HT-29 (cell line): ENCODE measurements at regions not wholly inside any gene's neighbourhood (a gene's known extent, or its start where the extent isn't known, plus 50 kb on each side); places are given as distances from the start of the nearest gene placed in this dataset. TPM values are rescaled to one million over a fixed set of nuclear protein-coding genes. Genes with fewer than 3 reads are reported as not detected.
"Not testable (repeated sequence)": the region's sequence is repeated elsewhere in the genome, so short reads cannot be mapped to it uniquely, and the experiment has no call there.

ENCODE experiments used
- DNase-seq: peaks from one replicate; pipeline ENCODE4 v3.0.0-alpha.2; 2015; ENCODE audit warnings: low spot score
- small RNA-seq: library from RNA; depleted of rRNA; stranded (forward); fragments of <200 nt; gene quantifications from one replicate; pipeline ENCODE3, GENCODE V24; 2014

DNA sequence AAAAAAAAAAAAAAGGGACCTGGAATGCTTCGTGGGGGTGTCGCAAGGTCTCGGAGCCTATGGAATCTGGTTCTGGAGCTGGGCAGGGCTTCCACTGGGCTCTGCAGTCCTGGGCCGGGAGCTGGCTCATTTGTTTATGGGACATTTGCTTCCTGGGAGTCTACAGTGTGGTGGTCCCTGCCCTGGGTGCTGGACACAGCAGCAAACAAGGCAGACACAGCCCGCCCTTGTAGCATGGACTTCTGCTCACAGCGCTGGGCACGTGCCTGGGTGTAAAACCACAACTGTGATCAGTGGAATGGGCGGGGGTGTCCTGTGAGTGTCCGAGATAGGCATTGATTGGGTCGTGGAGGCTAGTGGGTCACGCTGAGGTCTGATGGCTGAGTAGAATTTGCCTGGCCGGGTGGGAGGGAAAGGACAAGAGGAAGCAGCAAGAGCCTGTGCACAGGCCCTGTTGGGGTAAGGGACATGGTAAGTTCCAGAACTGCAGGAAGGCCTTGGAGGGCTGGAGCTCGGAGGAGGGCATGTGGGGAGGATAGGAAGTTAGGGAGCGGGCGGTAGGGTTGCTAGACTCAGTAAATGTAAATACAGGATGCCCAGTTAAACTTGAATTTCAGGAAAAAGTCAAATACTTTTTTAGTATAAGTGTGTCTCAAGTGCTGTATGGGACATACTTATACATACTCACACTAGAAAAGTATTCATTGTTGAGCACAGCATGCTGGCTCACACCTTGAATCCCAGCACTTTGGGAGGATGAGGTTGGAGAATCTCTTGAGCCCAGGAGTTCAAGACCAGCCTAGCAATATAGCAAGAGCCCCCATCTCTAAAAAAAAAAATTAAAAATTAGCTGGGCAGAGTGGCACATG is 61.3 kb upstream of the PMEPA1 start:
- DNase-seq, result no peak

DNA sequence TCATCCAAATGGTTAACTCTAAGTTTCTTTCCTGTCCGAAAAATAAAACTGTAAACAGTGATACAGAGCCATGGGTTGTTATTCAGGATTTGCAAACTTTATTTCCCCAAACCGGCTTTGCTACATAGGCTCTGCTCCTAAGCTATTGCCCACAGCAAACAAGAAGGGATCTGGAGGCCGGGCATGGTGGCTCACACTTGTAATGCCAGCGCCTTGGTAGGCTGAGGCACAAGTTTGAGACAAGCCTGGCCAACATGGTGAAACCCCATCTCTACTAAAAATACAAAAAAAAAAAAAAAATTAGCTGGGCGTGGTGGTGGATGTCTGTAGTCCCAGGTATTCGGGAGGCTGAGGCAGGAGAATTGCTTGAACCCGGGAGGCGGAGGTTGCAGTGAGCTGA is 60.6 kb upstream of the PMEPA1 start:
- not testable (repeated sequence) for DNase-seq

DNA sequence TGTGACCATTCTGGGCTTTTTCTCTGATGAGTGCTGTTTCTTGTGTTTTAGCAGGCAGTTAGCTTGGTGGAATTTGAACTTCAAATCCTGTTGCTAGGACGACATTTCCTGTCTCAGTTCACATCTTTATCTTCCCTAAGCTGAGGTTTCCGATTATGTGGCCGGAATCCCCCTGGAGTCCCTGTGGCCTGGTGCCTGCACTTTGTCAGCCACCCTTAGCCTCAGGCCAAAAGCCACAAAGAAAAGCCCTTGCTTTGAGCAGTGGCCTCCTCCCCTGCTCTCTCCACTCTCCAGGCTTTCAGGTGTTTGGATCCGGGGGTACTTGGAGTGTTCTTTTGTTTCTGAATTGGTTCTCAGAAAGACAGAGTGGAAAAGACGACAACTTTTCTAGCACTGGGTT is 59.9 kb upstream of the PMEPA1 start:
- no peak for DNase-seq

DNA sequence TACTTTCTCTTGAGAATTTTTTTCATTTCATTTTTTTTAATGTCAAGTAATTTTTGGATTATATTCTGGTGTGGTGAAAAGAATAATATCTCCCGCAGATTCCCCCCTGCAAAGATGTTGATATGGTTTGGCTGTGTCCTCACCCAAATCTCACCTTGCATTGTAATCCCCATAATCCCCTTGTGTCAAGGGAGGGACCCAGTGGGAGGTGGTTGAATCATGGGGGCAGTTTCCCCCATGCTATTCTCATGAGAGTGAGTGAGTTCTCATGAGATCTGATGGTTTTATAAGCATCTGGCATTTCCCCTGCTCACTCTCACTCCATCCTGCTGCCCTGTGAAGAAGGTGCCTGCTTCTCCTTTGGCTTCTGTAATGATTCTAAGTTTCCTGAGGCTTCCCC is 58.7 kb upstream of the PMEPA1 start:
- DNase-seq, result no peak

DNA sequence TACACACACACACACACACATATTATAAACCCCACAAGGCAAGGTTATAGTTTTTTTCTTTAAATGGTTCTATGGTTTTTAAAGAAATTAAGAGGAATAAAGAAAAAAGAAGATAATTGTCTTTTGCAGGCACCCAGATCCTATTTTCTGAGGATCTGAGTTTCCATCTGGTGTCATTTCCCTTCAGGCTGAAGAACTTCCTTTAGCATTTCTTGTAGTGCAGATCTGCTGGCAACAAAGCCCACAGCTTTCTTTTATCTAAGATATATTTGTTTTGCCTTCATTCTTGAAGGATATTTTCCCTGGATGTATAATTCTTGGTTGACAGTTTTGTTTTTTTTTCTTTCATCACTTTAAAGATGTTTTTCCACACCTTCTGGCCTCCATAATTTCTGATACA is 57.6 kb upstream of the PMEPA1 start:
- DNase-seq, result no peak

DNA sequence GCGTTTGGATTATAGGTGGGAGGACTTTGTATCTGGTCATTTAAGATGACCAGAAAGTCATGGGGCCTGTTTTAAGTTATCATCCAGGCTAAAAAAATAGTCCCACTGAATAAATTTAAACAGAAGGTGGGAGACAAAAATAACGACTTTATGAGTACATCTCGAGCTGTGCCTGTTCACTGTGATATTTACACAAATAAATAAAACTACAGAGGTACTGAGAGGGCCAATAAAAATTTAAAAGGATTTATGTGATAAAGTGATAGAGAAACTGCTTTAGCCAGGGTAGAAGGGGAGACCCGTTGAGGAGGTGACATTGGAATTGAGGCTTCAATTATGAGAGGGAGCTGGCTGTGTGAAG is 53.4 kb upstream of the PMEPA1 start:
- DNase-seq, result no peak

DNA sequence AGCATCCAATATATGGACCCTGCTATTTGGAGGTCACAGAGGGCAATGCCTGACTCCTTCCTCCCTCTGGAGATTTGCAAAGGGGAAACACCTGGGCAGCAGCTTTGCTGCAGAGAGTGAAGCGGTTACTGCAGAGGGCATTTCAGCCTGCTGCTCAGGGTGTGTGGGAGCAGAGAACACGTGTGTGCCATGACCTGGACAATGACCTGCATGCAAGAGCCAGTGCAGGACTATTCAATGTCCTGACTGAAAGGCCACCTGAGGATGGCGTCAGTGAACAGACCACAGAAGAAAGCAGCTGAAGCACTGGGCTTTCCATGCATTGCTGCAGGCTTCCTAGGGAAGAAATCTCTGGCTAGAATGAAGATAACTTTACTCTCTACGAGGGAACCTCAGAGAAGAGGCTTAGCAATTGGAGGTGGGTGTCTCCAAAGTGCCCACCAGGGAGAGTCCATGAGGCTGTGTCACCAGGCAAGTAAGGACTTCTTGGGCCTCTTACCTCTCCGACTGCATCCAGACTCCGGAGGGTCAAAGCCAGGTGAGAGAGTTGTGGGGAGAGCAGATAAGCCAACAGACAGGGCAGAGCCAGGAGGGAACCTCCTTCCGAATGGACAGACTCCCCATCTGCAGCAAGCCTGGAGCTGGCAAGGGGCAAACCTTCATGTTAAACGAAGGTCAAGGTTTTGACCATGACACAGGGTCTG is 52.9 kb upstream of the PMEPA1 start:
- no peak for DNase-seq

DNA sequence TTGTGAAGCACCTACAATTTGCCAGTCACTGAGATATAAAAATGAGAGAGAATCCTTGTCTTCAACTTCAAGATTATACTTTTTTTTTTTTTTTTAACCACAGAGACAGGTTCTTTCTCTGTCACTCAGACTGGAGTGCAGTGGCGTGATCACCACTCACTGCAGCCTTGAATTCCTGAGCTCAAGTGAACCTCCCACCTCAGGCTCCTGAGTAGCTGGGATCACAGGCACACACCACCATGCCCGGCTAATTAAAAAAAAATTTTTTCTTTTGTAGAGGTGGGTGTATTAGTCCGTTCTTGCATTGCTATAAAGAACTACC is 51.6 kb upstream of the PMEPA1 start:
- no peak for DNase-seq

DNA sequence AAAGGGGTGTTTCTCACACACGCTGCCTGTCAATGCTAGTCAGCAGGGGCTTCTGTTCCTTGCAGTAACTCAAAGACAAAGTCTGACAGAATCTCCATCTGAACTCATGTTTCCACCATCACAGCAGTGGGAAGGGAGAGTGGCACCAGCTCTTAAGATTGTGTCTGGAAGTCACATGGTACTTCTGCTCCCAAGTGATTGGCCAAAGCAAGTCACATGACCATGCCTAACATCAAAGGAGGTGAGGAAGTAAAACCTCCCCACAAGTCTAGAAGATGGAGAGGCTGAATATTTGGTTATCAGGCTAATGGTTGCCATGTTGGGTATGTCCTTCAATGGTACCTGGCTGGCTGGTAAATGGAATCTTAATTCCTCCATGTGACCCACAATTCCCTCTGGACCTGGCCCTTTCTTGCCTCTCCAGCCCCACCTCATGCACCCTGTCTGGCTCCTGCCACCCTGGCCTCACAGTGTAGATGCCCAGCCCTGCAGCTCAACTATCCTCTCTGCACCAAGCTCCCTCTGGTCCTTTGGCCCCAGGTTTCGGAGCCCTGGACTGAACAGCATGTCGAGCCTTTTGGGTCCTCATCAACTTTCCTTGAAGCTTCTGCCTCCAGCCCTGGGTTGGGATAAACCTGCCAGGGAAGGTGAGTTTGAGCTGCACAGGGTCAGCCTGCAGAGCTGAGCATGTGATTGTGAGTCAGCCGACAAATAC is 51.0 kb upstream of the PMEPA1 start:
- no peak for DNase-seq

DNA sequence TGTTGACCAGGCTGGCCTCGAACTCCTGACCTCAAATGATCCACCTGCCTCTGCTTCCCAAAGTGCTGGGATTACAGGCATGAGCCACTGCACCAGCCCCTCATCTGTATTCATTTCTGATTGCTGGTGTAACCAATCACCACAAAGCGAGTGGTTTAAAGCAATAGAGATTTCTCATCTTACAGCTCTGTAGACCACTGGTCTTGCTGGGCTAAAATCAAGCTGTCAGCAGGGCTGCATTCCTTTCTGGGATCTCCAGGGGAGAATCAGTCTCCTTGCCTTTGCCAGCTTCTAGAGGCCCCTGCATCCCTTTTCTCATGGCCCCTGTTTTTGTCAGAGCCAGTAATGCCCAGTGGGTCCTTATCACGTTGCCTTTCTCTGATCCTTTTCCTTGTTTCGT is 49.9 kb upstream of the PMEPA1 start:
- DNase-seq, result no peak

Small RNA genes in the stretch of these regions (small RNA-seq; reads per million reads assigned to genes)
- not detected for gene MIR4532
